DOHH2 (cell line): ENCODE measurements at regions not wholly inside any gene's neighbourhood (a gene's known extent, or its start where the extent isn't known, plus 50 kb on each side); places are given as distances from the start of the nearest gene placed in this dataset.

Experiments used
- CTCF ChIP-seq: fragments of 200-600 bp; sonication (generic); IDR thresholded peaks from one replicate; pipeline ENCODE4 v1.5.1; 2014; ENCODE audit warnings: antibody characterized with exemption, mild to moderate bottlenecking, low read depth, low read length; ENCODE audit not compliant: poor library complexity, severe bottlenecking
- EZH2phosphoT487 ChIP-seq: fragments of 200-600 bp; sonication (generic); IDR thresholded peaks from 2 replicates; pipeline ENCODE4 v1.6.1; 2017; ENCODE audit warnings: borderline replicate concordance, mild to moderate bottlenecking, antibody characterized with exemption, low read length, moderate library complexity, mixed read lengths

GRCh38 chr5:34570143-34570542 is 86.0 kb upstream of the RAI14 start:
- TF ChIP-seq CTCF: no peak
- no peak for TF ChIP-seq EZH2phosphoT487
